Activated CD8-positive, alpha-beta memory T cell treated with anti-CD3 and anti-CD28 coated beads, Interleukin-2, amount 10 ng/mL, durations not matched to agents 7 days and 5 days (primary cell): ENCODE measurements at regions not wholly inside any gene's neighbourhood (a gene's known extent, or its start where the extent isn't known, plus 50 kb on each side); places are given as distances from the start of the nearest gene placed in this dataset.

Experiments
- ATAC-seq: fragments of 150-1000 bp; cut with Tn5 transposase; one replicate; pipeline ENCODE4 v1.10.0; 2021; ENCODE audit warnings: moderate library complexity
- CTCF ChIA-PET: fragments of 350-600 bp; sonication (Branson Sonifier 250); formaldehyde crosslinking; loops from one replicate; lab custom pipeline; 2021; ENCODE audit warnings: antibody characterized with exemption; lab: Charles Lee
- DNase-seq: peaks from one replicate; pipeline ENCODE4 v3.0.0-alpha.2; 2020
- H3K27ac Mint-ChIP-seq: one replicate; pipeline ENCODE4 v1.8.0; 2021; ENCODE audit warnings: mild to moderate bottlenecking, mixed read lengths
- H3K27me3 Mint-ChIP-seq: one replicate; pipeline ENCODE4 v1.8.0; 2021; ENCODE audit warnings: mixed read lengths
- H3K36me3 Mint-ChIP-seq: one replicate; pipeline ENCODE4 v1.8.0; 2021; ENCODE audit warnings: mild to moderate bottlenecking, mixed read lengths
- H3K4me1 Mint-ChIP-seq: one replicate; pipeline ENCODE4 v1.8.0; 2021; ENCODE audit warnings: mixed read lengths
- H3K4me3 Mint-ChIP-seq: one replicate; pipeline ENCODE4 v1.8.0; 2021; ENCODE audit warnings: mild to moderate bottlenecking, moderate library complexity, mixed read lengths
- H3K9me3 Mint-ChIP-seq: one replicate; pipeline ENCODE4 v1.8.0; 2022; ENCODE audit warnings: low read depth, mixed read lengths

GRCh38 chr2:104577143-104577542, 276.8 kb upstream of the POU3F3 start:
- ATAC-seq (no peak), DNase-seq (no peak)
- H3K4me3 Mint-ChIP-seq = no peak overlapping the region
- no peaks in the 10 kb centered on the region for H3K4me1 Mint-ChIP-seq
- H3K9me3 Mint-ChIP-seq = peaks cover 5% of the 10 kb centered on the region
- H3K36me3 Mint-ChIP-seq = no peaks in the 10 kb centered on the region
- no peaks in the 10 kb centered on the region for H3K27me3 Mint-ChIP-seq
- no peak overlapping the region for H3K27ac Mint-ChIP-seq
- CTCF ChIA-PET = no interaction called here

- Mint-ChIP-seq H3K27me3 (no peaks in the 10 kb centered on the region), H3K9me3 (peaks cover 3% of the 10 kb centered on the region), H3K4me1 (no peaks in the 10 kb centered on the region), H3K36me3 (no peaks in the 10 kb centered on the region), H3K27ac (no peak overlapping the region), H3K4me3 (no peak overlapping the region)
- CTCF ChIA-PET = no interaction called here
- ATAC-seq (no peak), DNase-seq (no peak)
Observed at GRCh38 chr2:104582471-104582870, 271.4 kb upstream of the POU3F3 start.

- Mint-ChIP-seq H3K4me3 (no peak overlapping the region), H3K4me1 (no peaks in the 10 kb centered on the region), H3K27me3 (no peaks in the 10 kb centered on the region), H3K36me3 (no peaks in the 10 kb centered on the region), H3K27ac (no peak overlapping the region), H3K9me3 (no peaks in the 10 kb centered on the region)
- no peak for DNase-seq
- CTCF ChIA-PET = no interaction called here
- no peak for ATAC-seq
Observed at GRCh38 chr2:104583811-104584210, 270.1 kb upstream of the POU3F3 start.

- no peaks in the 10 kb centered on the region for H3K4me1 Mint-ChIP-seq
- no peaks in the 10 kb centered on the region for H3K36me3 Mint-ChIP-seq
- CTCF ChIA-PET = no interaction called here
- no peak overlapping the region for H3K4me3 Mint-ChIP-seq
- no peak overlapping the region for H3K27ac Mint-ChIP-seq
- H3K27me3 Mint-ChIP-seq = no peaks in the 10 kb centered on the region
- no peaks in the 10 kb centered on the region for H3K9me3 Mint-ChIP-seq
- no peak for ATAC-seq
- no peak for DNase-seq
Observed at GRCh38 chr2:104584393-104584792, 269.5 kb upstream of the POU3F3 start.

GRCh38 chr2:104595576-104595975, 258.3 kb upstream of the POU3F3 start:
- H3K27ac Mint-ChIP-seq = no peak overlapping the region
- CTCF ChIA-PET = no interaction called here
- ATAC-seq (no peak), DNase-seq (no peak)
- no peaks in the 10 kb centered on the region for H3K27me3 Mint-ChIP-seq
- no peaks in the 10 kb centered on the region for H3K4me1 Mint-ChIP-seq
- H3K4me3 Mint-ChIP-seq = no peak overlapping the region
- no peaks in the 10 kb centered on the region for H3K36me3 Mint-ChIP-seq
- peaks cover 2% of the 10 kb centered on the region for H3K9me3 Mint-ChIP-seq

GRCh38 chr2:104597942-104598341, 256.0 kb upstream of the POU3F3 start:
- no peaks in the 10 kb centered on the region for H3K36me3 Mint-ChIP-seq
- no peak for DNase-seq
- H3K27me3 Mint-ChIP-seq = no peaks in the 10 kb centered on the region
- no peaks in the 10 kb centered on the region for H3K4me1 Mint-ChIP-seq
- no peak overlapping the region for H3K4me3 Mint-ChIP-seq
- no peak overlapping the region for H3K27ac Mint-ChIP-seq
- peaks cover 2% of the 10 kb centered on the region for H3K9me3 Mint-ChIP-seq
- CTCF ChIA-PET = no interaction called here
- no peak for ATAC-seq

- Mint-ChIP-seq H3K36me3 (no peaks in the 10 kb centered on the region), H3K4me3 (no peak overlapping the region), H3K9me3 (peaks cover 2% of the 10 kb centered on the region), H3K27ac (no peak overlapping the region), H3K4me1 (no peaks in the 10 kb centered on the region), H3K27me3 (no peaks in the 10 kb centered on the region)
- CTCF ChIA-PET = no interaction called here
- no peak for DNase-seq
- ATAC-seq = no peak
Observed at GRCh38 chr2:104598636-104599035, 255.3 kb upstream of the POU3F3 start.

- CTCF ChIA-PET = no interaction called here
- Mint-ChIP-seq H3K4me1 (no peaks in the 10 kb centered on the region), H3K9me3 (peaks cover 2% of the 10 kb centered on the region), H3K27ac (no peak overlapping the region), H3K4me3 (no peak overlapping the region), H3K36me3 (no peaks in the 10 kb centered on the region), H3K27me3 (no peaks in the 10 kb centered on the region)
- no peak for DNase-seq
- no peak for ATAC-seq
Observed at GRCh38 chr2:104599787-104600510, 254.0 kb upstream of the POU3F3 start.

GRCh38 chr2:104606056-104606455, 247.9 kb upstream of the POU3F3 start:
- no peak for DNase-seq
- no peak overlapping the region for H3K27ac Mint-ChIP-seq
- no peak for ATAC-seq
- CTCF ChIA-PET = no interaction called here
- H3K36me3 Mint-ChIP-seq = no peaks in the 10 kb centered on the region
- no peak overlapping the region for H3K4me3 Mint-ChIP-seq
- no peaks in the 10 kb centered on the region for H3K27me3 Mint-ChIP-seq
- H3K4me1 Mint-ChIP-seq = no peaks in the 10 kb centered on the region
- H3K9me3 Mint-ChIP-seq = peaks cover 4% of the 10 kb centered on the region

- CTCF ChIA-PET = no interaction called here
- H3K36me3 Mint-ChIP-seq = no peaks in the 10 kb centered on the region
- DNase-seq (no peak), ATAC-seq (no peak)
- H3K9me3 Mint-ChIP-seq = peaks cover 15% of the 10 kb centered on the region
- no peaks in the 10 kb centered on the region for H3K27me3 Mint-ChIP-seq
- no peak overlapping the region for H3K4me3 Mint-ChIP-seq
- H3K4me1 Mint-ChIP-seq = no peaks in the 10 kb centered on the region
- no peak overlapping the region for H3K27ac Mint-ChIP-seq
Observed at GRCh38 chr2:104616856-104617255, 237.1 kb upstream of the POU3F3 start.

- no peak overlapping the region for H3K4me3 Mint-ChIP-seq
- H3K36me3 Mint-ChIP-seq = no peaks in the 10 kb centered on the region
- ATAC-seq (no peak), DNase-seq (no peak)
- CTCF ChIA-PET = no interaction called here
- no peaks in the 10 kb centered on the region for H3K27me3 Mint-ChIP-seq
- no peaks in the 10 kb centered on the region for H3K4me1 Mint-ChIP-seq
- no peak overlapping the region for H3K27ac Mint-ChIP-seq
- H3K9me3 Mint-ChIP-seq = peaks cover 9% of the 10 kb centered on the region
Observed at GRCh38 chr2:104620801-104621200, 233.1 kb upstream of the POU3F3 start.

- no peaks in the 10 kb centered on the region for H3K36me3 Mint-ChIP-seq
Observed at GRCh38 chr2:104635608-104636007, 218.3 kb upstream of the POU3F3 start.

GRCh38 chr2:104638190-104638858, 215.6 kb upstream of the POU3F3 start:
- DNase-seq = no peak
- H3K27me3 Mint-ChIP-seq = no peaks in the 10 kb centered on the region
- no peak overlapping the region for H3K4me3 Mint-ChIP-seq
- no peak for ATAC-seq
- no peaks in the 10 kb centered on the region for H3K36me3 Mint-ChIP-seq
- H3K9me3 Mint-ChIP-seq = peaks cover 5% of the 10 kb centered on the region
- no peak overlapping the region for H3K27ac Mint-ChIP-seq
- H3K4me1 Mint-ChIP-seq = no peaks in the 10 kb centered on the region
- CTCF ChIA-PET = no interaction called here

More at GRCh38 chr2:104635608-104636007, 218.3 kb upstream of the POU3F3 start:
- ATAC-seq (no peak), DNase-seq (no peak)
- CTCF ChIA-PET = no interaction called here
- no peak overlapping the region for H3K4me3 Mint-ChIP-seq
- H3K4me1 Mint-ChIP-seq = no peaks in the 10 kb centered on the region
- H3K27me3 Mint-ChIP-seq = no peaks in the 10 kb centered on the region
- H3K9me3 Mint-ChIP-seq = peaks cover 2% of the 10 kb centered on the region
- no peak overlapping the region for H3K27ac Mint-ChIP-seq

- CTCF ChIA-PET = no interaction called here
- DNase-seq (no peak), ATAC-seq (no peak)
- no peaks in the 10 kb centered on the region for H3K36me3 Mint-ChIP-seq
- no peaks in the 10 kb centered on the region for H3K27me3 Mint-ChIP-seq
- no peaks in the 10 kb centered on the region for H3K4me1 Mint-ChIP-seq
- peaks cover 5% of the 10 kb centered on the region for H3K9me3 Mint-ChIP-seq
- no peak overlapping the region for H3K27ac Mint-ChIP-seq
- H3K4me3 Mint-ChIP-seq = no peak overlapping the region
Observed at GRCh38 chr2:104638859-104639202, 215.1 kb upstream of the POU3F3 start.
